Activated naive CD4-positive, alpha-beta T cell treated with anti-CD3 and anti-CD28 coated beads for 36 hours (primary cell): ENCODE measurements at regions not wholly inside any gene's neighbourhood (a gene's known extent, or its start where the extent isn't known, plus 50 kb on each side); places are given as distances from the start of the nearest gene placed in this dataset.

Source experiments
- CTCF ChIA-PET: fragments of 350-600 bp; sonication (Branson Sonifier 250); formaldehyde crosslinking; loops from one replicate; lab custom pipeline; 2021; ENCODE audit warnings: antibody characterized with exemption; lab: Charles Lee
- DNase-seq: peaks from one replicate; pipeline ENCODE4 v3.0.0-alpha.2; 2020
- H3K27ac Mint-ChIP-seq: one replicate; pipeline ENCODE4 v1.8.0; 2021; ENCODE audit warnings: mild to moderate bottlenecking, mixed read lengths
- H3K27me3 Mint-ChIP-seq: one replicate; pipeline ENCODE4 v1.8.0; 2021; ENCODE audit warnings: low read depth, mixed read lengths
- H3K36me3 Mint-ChIP-seq: one replicate; pipeline ENCODE4 v1.8.0; 2021; ENCODE audit warnings: low read depth, mixed read lengths
- H3K4me1 Mint-ChIP-seq: one replicate; pipeline ENCODE4 v1.8.0; 2021; ENCODE audit warnings: low read depth, mixed read lengths
- H3K4me3 Mint-ChIP-seq: one replicate; pipeline ENCODE4 v1.8.0; 2021; ENCODE audit warnings: mild to moderate bottlenecking, moderate library complexity, mixed read lengths
- H3K9me3 Mint-ChIP-seq: one replicate; pipeline ENCODE4 v1.8.0; 2021; ENCODE audit warnings: mixed read lengths
- intact Hi-C: fragments of 100-400 bp; cut with micrococcal nuclease; formaldehyde crosslinking; loops from one replicate; pipeline ENCODE4 v1.15.1; 2023

DNA sequence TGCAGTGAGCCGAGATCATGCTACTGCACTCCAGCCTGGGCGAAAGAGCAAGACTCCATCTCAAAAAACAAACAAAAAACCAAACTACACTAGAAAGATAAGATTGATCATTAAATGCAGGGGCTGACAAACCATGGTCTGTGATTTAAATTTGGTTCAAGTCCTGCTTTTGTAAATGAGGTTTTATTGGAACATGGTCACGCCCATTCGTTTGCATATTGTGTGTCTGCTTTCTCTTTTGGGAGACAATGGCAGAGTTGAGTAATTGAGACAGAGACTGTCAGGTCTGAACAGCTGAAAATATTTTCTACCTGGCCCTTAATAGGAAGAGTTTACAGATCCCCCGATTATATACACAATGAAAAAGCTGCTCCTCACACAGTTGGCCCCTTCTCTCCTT lies 235.5 kb upstream of the EEF2KMT start:
- peaks cover 9% of the 10 kb centered on the region for H3K9me3 Mint-ChIP-seq
- H3K27ac Mint-ChIP-seq = no peak overlapping the region
- no peaks in the 10 kb centered on the region for H3K4me1 Mint-ChIP-seq
- CTCF ChIA-PET = no interaction called here
- H3K36me3 Mint-ChIP-seq = no peaks in the 10 kb centered on the region
- DNase-seq = no peak
- no peak overlapping the region for H3K4me3 Mint-ChIP-seq
- intact Hi-C loops = no loop called here
- H3K27me3 Mint-ChIP-seq = no peaks in the 10 kb centered on the region

DNA sequence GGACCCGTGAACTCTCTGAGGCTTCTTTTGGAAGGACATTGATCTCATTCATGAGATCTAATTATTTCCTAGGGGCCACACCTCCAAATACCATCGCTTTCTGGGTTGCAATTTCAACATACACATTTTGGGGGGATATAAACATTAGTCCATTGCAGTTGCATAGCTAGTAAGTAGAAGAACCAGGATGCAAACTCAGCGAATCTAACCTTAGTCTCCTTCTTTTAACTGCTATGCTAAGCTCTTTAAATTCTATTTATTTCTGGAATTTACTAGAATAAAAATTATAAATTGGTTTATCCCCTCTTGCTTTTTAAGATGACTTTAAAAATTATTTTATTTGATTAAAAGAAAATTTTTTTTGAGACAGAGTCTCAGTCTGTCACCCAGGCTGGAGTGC lies 232.5 kb upstream of the EEF2KMT start:
- intact Hi-C loops = no loop called here
- H3K27me3 Mint-ChIP-seq = no peaks in the 10 kb centered on the region
- CTCF ChIA-PET = no interaction called here
- H3K9me3 Mint-ChIP-seq = peaks cover 9% of the 10 kb centered on the region
- DNase-seq = no peak
- H3K4me1 Mint-ChIP-seq = no peaks in the 10 kb centered on the region
- no peaks in the 10 kb centered on the region for H3K36me3 Mint-ChIP-seq
- no peak overlapping the region for H3K4me3 Mint-ChIP-seq
- H3K27ac Mint-ChIP-seq = no peak overlapping the region

- no peak for DNase-seq
- no peaks in the 10 kb centered on the region for H3K4me1 Mint-ChIP-seq
- no peaks in the 10 kb centered on the region for H3K27me3 Mint-ChIP-seq
- no peaks in the 10 kb centered on the region for H3K36me3 Mint-ChIP-seq
- no peak overlapping the region for H3K27ac Mint-ChIP-seq
- H3K9me3 Mint-ChIP-seq = peaks cover 9% of the 10 kb centered on the region
- intact Hi-C loops = no loop called here
- CTCF ChIA-PET = no interaction called here
- H3K4me3 Mint-ChIP-seq = no peak overlapping the region
Measured at GRCh38 chr16:5328546-5328945, 231.0 kb upstream of the EEF2KMT start.

DNA sequence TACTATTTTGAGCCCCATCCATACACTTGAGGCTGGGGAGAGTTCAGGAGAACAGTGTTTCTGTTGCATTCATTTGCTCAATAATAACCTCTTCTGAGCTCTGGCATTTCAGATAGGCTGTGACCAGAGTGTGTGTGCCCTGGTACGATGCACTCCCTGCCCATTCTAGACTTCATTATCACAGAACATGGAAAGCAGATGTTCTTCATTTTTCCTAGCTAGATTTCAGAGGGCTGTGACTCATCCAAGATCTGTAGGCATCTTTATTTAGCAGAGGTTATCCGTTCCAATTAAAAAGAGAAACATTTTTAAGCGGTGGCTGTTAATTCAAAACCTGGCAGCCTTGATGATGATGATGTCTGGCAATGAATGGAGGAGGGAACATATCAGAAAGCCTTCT lies 228.8 kb upstream of the EEF2KMT start:
- CTCF ChIA-PET = no interaction called here
- peaks cover 9% of the 10 kb centered on the region for H3K9me3 Mint-ChIP-seq
- H3K27me3 Mint-ChIP-seq = no peaks in the 10 kb centered on the region
- no peak for DNase-seq
- H3K4me1 Mint-ChIP-seq = no peaks in the 10 kb centered on the region
- no peak overlapping the region for H3K4me3 Mint-ChIP-seq
- intact Hi-C loops = no loop called here
- no peak overlapping the region for H3K27ac Mint-ChIP-seq
- H3K36me3 Mint-ChIP-seq = no peaks in the 10 kb centered on the region

DNA sequence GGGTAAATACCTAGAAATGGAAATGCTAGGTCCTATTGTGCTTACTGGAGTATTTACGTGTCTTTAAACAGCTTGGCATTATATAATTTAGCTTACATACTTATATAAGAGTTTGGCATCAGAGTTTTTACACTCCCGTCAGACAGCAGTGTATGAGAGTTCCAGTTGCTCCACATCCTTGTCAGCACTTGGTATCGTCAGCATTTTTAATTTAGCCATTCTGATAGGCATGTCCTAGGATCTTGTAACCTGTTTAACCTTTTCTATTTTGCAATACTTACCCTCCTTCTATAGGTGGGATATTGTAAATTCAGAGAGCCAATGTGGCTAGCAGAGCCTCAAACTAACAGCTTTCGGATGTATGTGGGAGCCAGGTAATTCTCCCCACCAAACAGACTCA lies 228.3 kb upstream of the EEF2KMT start:
- peaks cover 2% of the 10 kb centered on the region for H3K27me3 Mint-ChIP-seq
- intact Hi-C loops = no loop called here
- CTCF ChIA-PET = no interaction called here
- no peak overlapping the region for H3K27ac Mint-ChIP-seq
- no peaks in the 10 kb centered on the region for H3K36me3 Mint-ChIP-seq
- H3K4me3 Mint-ChIP-seq = no peak overlapping the region
- no peaks in the 10 kb centered on the region for H3K4me1 Mint-ChIP-seq
- H3K9me3 Mint-ChIP-seq = peaks cover 5% of the 10 kb centered on the region
- DNase-seq = no peak

DNA sequence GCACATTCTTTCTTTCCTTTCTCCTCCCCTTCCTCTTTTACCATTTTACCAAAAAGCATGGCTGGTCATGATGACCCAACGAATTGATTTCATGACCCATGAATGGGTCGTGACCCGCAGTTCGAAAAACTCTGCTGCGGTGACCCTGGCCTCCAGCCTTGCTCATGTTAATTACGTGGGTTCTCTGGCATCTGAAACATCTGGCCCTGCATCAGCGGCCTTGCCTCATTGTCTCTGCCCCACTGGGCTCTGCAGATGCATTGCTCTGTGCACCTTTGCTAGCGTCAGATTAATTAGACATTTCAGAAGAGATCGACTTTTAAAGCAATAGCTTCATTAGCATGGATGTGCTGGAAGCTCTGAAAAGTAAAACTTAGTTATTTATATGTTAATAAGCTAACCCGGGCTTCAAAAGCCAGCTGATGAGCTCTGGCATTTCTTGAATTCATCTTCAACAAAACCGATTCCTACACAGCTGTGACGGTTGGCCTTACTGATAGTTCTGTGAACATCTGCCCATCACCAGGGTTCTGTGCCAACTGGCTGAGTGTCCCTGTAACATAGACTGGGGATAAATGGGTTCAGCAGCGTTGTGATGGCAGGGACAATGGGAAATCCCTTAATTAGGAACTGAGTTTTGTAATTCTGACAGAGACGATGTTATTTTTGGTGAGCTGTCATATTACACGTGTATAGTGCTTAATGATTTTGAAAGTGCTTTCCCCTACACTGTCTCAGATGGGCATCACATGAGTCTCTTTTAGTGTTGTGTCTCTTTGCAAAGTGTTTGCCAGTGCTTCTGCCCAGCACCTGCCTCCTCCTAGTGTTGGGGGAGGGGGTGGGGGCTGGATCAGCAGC lies 225.9 kb upstream of the EEF2KMT start:
- DNase-seq = no peak
- H3K9me3 Mint-ChIP-seq = peaks cover 4% of the 10 kb centered on the region
- H3K4me3 Mint-ChIP-seq = no peak overlapping the region
- CTCF ChIA-PET = interaction anchor here (0.7 kb wide), 1 partner anchor 1025 kb away, joined by 3 read pairs; no protein-coding TSS in a partner anchor
- H3K27me3 Mint-ChIP-seq = peaks cover 2% of the 10 kb centered on the region
- no peak overlapping the region for H3K27ac Mint-ChIP-seq
- no peaks in the 10 kb centered on the region for H3K36me3 Mint-ChIP-seq
- no peaks in the 10 kb centered on the region for H3K4me1 Mint-ChIP-seq
- intact Hi-C loops = no loop called here

DNA sequence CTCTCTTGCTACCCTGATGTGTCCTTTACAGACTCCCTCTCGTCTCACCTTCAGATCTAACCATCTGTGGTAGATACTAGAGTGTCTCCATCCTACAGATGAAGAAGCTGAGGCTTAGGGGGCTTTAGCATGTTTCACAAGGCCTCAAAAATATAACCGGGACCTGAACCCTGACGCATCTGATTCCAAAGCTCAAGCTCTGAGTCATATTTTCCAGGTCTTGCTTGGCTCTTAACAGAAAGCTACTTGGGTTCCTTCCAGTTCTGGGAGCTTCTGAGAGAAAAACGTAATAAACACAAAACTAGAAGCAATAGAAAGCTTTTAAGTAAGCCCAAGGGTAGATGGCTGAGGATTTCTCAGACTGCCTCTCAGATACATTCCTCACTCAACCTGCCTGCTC lies 224.3 kb upstream of the EEF2KMT start:
- DNase-seq = no peak
- H3K9me3 Mint-ChIP-seq = peaks cover 6% of the 10 kb centered on the region
- intact Hi-C loops = no loop called here
- no peaks in the 10 kb centered on the region for H3K36me3 Mint-ChIP-seq
- no peak overlapping the region for H3K27ac Mint-ChIP-seq
- H3K4me3 Mint-ChIP-seq = no peak overlapping the region
- H3K27me3 Mint-ChIP-seq = peaks cover 2% of the 10 kb centered on the region
- CTCF ChIA-PET = no interaction called here
- H3K4me1 Mint-ChIP-seq = no peaks in the 10 kb centered on the region

- CTCF ChIA-PET = interaction anchor here (0.6 kb wide), 1 partner anchor 62 kb away, joined by 7 read pairs; no protein-coding TSS in a partner anchor
- H3K9me3 Mint-ChIP-seq = peaks cover 6% of the 10 kb centered on the region
- H3K4me1 Mint-ChIP-seq = no peaks in the 10 kb centered on the region
- H3K27ac Mint-ChIP-seq = no peak overlapping the region
- H3K4me3 Mint-ChIP-seq = no peak overlapping the region
- peaks cover 4% of the 10 kb centered on the region for H3K27me3 Mint-ChIP-seq
- H3K36me3 Mint-ChIP-seq = no peaks in the 10 kb centered on the region
- intact Hi-C loops = no loop called here
- no peak for DNase-seq
Measured at GRCh38 chr16:5319799-5320198, 222.2 kb upstream of the EEF2KMT start.

DNA sequence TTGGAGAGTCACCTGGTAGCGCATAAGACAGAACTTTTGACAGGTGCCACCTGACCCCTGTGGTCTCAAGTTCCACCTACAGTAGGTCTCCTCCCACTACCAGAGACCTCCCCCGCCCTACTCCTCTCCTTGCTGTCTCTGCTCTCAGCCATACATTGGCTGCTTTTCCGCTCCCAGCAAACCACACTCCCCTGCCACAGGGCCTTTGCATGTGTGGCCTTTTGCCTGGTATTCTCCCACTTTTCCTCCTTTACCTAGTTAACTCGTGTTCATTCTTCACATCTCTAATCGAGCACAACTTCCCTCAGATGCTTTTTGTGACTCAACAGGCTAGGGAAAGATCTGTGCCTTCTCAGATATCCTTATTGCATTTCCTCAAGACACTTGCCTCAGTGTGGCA lies 218.3 kb upstream of the EEF2KMT start:
- Mint-ChIP-seq H3K27me3 (peaks cover 9% of the 10 kb centered on the region), H3K4me1 (no peaks in the 10 kb centered on the region), H3K4me3 (no peak overlapping the region), H3K9me3 (peaks cover 6% of the 10 kb centered on the region), H3K27ac (no peak overlapping the region), H3K36me3 (no peaks in the 10 kb centered on the region)
- no peak for DNase-seq
- CTCF ChIA-PET = no interaction called here
- intact Hi-C loops = no loop called here

DNA sequence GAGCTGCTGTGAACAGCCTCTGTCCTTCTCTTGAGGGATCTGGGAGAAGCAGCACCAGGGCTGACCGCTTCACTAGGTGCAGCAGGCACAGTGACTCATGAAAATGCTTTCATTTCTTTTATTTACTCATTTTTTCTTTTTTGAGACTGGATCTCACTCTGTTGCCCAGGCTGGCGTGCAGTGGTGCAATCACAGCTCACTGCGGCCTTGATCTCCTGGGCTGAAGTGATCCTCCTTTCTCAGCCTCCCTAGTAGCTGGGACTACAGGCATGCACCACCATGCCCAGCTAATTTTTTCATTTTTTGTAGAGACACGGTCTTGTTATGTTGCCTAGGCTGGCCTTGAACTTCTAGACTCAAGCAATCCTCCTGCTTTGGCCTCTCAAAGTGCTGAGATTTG lies 216.8 kb upstream of the EEF2KMT start:
- CTCF ChIA-PET = interaction anchor here (0.6 kb wide), 1 partner anchor 358 kb away, joined by 3 read pairs; no protein-coding TSS in a partner anchor
- H3K36me3 Mint-ChIP-seq = no peaks in the 10 kb centered on the region
- no peak overlapping the region for H3K27ac Mint-ChIP-seq
- intact Hi-C loops = no loop called here
- no peak for DNase-seq
- no peaks in the 10 kb centered on the region for H3K4me1 Mint-ChIP-seq
- H3K9me3 Mint-ChIP-seq = peaks cover 2% of the 10 kb centered on the region
- no peak overlapping the region for H3K4me3 Mint-ChIP-seq
- H3K27me3 Mint-ChIP-seq = peaks cover 9% of the 10 kb centered on the region

GRCh38 chr16:5309946-5310611 lies 212.5 kb upstream of the EEF2KMT start:
- H3K9me3 Mint-ChIP-seq = peaks cover 4% of the 10 kb centered on the region
- intact Hi-C loops = no loop called here
- H3K36me3 Mint-ChIP-seq = no peaks in the 10 kb centered on the region
- H3K27me3 Mint-ChIP-seq = peaks cover 13% of the 10 kb centered on the region
- DNase-seq = no peak
- no peak overlapping the region for H3K27ac Mint-ChIP-seq
- H3K4me1 Mint-ChIP-seq = no peaks in the 10 kb centered on the region
- CTCF ChIA-PET = interaction anchor here (0.6 kb wide), 1 partner anchor 70 kb away, joined by 3 read pairs; no protein-coding TSS in a partner anchor
- H3K4me3 Mint-ChIP-seq = no peak overlapping the region

- peaks cover 9% of the 10 kb centered on the region for H3K27me3 Mint-ChIP-seq
- no peak overlapping the region for H3K27ac Mint-ChIP-seq
- no peaks in the 10 kb centered on the region for H3K36me3 Mint-ChIP-seq
- H3K9me3 Mint-ChIP-seq = peaks cover 10% of the 10 kb centered on the region
- H3K4me3 Mint-ChIP-seq = no peak overlapping the region
- CTCF ChIA-PET = no interaction called here
- intact Hi-C loops = no loop called here
- H3K4me1 Mint-ChIP-seq = no peaks in the 10 kb centered on the region
- DNase-seq = no peak
Measured at GRCh38 chr16:5305023-5305422, 207.4 kb upstream of the EEF2KMT start.
